BE2C (cell line): ENCODE measurements at regions not wholly inside any gene's neighbourhood (a gene's known extent, or its start where the extent isn't known, plus 50 kb on each side); places are given as distances from the start of the nearest gene placed in this dataset.

Experiments used
- DNase-seq: peaks from one replicate; pipeline ENCODE4 v3.0.0-alpha.2; 2020
- H3K27me3 ChIP-seq: fragments of 250-450 bp; sonication (Bioruptor Pico); 2 replicates; pipeline ENCODE4 v1.5.1; 2020; ENCODE audit warnings: mild to moderate bottlenecking
- H3K36me3 ChIP-seq: fragments of 250-450 bp; sonication (Bioruptor Pico); 2 replicates; pipeline ENCODE4 v1.5.1; 2020; ENCODE audit warnings: mild to moderate bottlenecking
- H3K4me1 ChIP-seq: fragments of 250-450 bp; sonication (Bioruptor Pico); 2 replicates; pipeline ENCODE4 v1.5.1; 2020
- H3K4me3 ChIP-seq: 2 replicates; pipeline ENCODE4 v1.5.1; 2011; ENCODE audit warnings: low read depth, low read length
- H3K9me3 ChIP-seq: fragments of 250-450 bp; sonication (Bioruptor Pico); 2 replicates; pipeline ENCODE4 v1.5.1; 2020
- TF ChIP-seq, protein P1 (sequence below): IDR thresholded peaks from 2 replicates; pipeline ENCODE4 v1.5.1; 2012; ENCODE audit warnings: mild to moderate bottlenecking, low read depth, low read length

DNA sequence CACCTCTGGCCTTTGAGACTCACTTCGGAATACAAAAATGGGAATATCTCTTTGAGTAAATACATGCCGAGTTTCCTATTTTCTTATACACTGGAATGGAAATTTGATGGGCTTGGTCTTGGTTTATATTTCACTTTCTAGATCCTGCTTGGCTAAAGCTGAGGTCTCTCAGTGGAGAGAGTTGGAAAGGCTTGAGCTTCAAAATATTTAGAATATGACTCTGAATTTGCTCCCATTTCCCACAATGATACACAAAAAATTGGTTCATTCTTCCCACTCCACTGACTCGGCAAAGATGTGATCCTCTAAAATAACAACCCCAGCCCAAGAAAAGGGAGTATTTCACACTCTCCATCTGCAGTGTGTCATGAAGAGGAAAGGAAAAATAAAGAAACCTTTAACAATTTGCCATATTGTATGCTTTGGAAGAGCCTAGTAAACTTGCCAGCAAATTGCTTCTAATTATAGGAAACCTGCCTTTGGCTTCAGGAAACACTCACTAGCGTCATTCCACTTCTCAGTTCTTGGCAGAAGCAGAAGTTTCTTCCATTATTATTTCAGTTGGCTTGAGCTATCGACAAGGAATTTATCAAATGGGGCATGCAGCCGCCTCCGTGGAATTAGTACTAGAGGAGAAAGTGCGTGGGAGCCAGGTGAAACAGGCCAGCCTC lies 302.9 kb downstream of the NSG2 start:
- TF ChIP-seq, protein P1, sequence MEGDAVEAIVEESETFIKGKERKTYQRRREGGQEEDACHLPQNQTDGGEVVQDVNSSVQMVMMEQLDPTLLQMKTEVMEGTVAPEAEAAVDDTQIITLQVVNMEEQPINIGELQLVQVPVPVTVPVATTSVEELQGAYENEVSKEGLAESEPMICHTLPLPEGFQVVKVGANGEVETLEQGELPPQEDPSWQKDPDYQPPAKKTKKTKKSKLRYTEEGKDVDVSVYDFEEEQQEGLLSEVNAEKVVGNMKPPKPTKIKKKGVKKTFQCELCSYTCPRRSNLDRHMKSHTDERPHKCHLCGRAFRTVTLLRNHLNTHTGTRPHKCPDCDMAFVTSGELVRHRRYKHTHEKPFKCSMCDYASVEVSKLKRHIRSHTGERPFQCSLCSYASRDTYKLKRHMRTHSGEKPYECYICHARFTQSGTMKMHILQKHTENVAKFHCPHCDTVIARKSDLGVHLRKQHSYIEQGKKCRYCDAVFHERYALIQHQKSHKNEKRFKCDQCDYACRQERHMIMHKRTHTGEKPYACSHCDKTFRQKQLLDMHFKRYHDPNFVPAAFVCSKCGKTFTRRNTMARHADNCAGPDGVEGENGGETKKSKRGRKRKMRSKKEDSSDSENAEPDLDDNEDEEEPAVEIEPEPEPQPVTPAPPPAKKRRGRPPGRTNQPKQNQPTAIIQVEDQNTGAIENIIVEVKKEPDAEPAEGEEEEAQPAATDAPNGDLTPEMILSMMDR, result no peak
- Histone ChIP-seq H3K36me3 (no peaks in the 10 kb centered on the region), H3K4me3 (no peak overlapping the region), H3K4me1 (no peaks in the 10 kb centered on the region), H3K9me3 (no peaks in the 10 kb centered on the region), H3K27me3 (no peaks in the 10 kb centered on the region)
- DNase-seq, result no peak

DNA sequence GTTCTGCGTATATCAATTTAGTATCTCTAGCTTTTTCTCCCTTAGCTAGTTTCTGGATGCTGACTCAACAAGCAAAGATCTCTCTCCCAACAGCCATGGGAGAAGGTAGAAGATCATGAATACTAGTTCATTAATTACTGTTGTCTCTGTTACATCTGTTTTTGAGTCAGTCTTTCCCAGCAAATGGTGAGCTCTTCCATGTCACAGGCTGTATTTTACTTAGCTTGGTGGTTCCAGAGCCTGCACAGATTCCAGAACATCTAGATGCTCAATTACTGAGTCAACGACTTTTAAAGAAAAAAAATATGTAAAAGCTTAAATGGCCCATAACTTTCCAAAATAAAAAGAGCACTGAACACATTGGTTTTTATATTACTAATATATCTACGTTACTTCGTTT lies 307.2 kb downstream of the NSG2 start:
- H3K36me3 ChIP-seq, result no peaks in the 10 kb centered on the region
- peaks cover 10% of the 10 kb centered on the region for H3K4me1 ChIP-seq
- H3K9me3 ChIP-seq, result no peaks in the 10 kb centered on the region
- TF ChIP-seq, protein P1, result no peak
- H3K27me3 ChIP-seq, result no peaks in the 10 kb centered on the region
- H3K4me3 ChIP-seq, result no peak overlapping the region
- DNase-seq, result no peak

DNA sequence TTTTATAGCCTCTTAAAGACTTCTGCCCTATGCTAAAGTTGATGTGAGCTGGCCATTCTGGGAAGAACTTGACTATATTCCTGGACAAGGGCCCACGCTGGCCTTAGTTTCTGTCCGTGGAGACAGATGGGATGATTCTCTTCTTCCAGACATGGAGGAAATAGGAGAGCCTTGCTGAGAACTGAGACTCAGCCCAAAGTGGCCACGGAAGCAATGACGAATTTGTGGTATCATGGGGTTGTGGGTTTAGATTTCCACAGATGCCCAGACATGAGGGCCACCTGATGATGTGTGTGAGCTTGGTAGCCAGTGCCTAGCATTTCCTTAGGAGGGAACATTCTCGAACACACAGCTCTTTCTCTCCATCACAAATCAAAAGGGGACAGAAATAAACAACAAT lies 309.1 kb downstream of the NSG2 start:
- DNase-seq, result no peak
- Histone ChIP-seq H3K27me3 (no peaks in the 10 kb centered on the region), H3K4me3 (no peak overlapping the region), H3K4me1 (peaks cover 10% of the 10 kb centered on the region), H3K9me3 (no peaks in the 10 kb centered on the region), H3K36me3 (no peaks in the 10 kb centered on the region)
- TF ChIP-seq, protein P1, result no peak

DNA sequence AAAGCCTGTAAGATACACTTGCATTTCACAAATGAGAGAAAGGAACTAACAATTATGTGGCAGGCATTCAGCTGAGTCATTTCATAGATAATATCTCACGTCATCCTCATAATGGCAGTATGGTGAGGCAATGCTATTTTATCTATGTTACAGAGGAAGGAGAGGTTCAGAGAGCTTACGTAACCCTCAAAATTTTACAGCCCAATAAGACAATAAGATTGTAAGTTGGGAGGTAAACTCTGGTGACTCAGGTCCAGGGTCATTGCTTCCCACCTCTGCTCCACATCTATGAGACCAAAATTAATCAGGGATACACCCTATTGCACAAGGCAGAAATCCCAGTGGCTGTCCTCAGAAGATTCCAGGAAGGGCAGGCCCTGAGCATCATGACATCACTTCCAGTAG lies 309.7 kb downstream of the NSG2 start:
- TF ChIP-seq, protein P1, result no peak
- peak; percentile 13 for DNase-seq
- no peaks in the 10 kb centered on the region for H3K27me3 ChIP-seq
- peaks cover 10% of the 10 kb centered on the region for H3K4me1 ChIP-seq
- no peaks in the 10 kb centered on the region for H3K36me3 ChIP-seq
- no peaks in the 10 kb centered on the region for H3K9me3 ChIP-seq
- H3K4me3 ChIP-seq, result no peak overlapping the region

DNA sequence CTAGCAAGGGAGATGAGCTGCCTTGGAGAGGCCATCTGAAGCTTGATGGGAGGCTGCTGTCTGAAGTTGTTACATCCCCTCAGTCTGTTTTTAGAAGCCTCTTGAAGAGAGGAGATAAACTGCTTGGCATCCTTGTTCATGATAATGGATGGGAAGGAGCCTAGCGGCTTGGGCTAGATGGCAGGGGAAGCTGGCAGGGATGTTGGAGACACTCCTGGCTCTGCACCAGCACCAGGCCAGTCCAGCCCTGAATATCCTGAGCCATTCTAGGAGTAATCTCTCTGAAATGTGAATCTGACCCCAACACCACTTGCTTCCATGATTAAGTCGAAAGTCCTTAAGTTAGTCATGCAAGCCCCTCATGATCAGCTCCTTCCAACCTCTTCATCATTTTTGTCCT lies 310.5 kb downstream of the NSG2 start:
- H3K36me3 ChIP-seq, result no peaks in the 10 kb centered on the region
- no peak for DNase-seq
- TF ChIP-seq, protein P1, result no peak

DNA sequence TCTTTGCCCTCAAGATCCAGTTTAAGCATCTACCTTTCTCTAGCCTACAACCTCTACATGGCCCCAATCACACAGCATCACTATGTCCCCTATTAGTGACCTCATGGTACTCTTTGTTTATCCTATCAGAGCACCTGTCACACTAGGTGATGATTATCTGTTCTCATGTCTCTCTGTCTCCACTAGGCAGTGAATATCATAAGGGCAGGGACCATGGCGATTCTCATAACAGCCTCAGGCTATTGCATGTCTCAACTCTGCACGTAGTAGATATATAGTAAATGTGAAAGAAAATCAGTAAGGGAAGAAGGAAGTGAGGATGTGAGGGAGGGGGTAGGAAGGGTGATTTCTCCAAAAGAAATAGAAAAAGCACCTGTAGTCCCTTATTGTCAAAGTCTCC lies 311.0 kb downstream of the NSG2 start:
- H3K27me3 ChIP-seq, result no peaks in the 10 kb centered on the region
- H3K4me3 ChIP-seq, result no peak overlapping the region
- no peaks in the 10 kb centered on the region; the same call in 1 of the 2 replicates for H3K9me3 ChIP-seq
- no peak for DNase-seq
- peaks cover 10% of the 10 kb centered on the region for H3K4me1 ChIP-seq
- H3K36me3 ChIP-seq, result no peaks in the 10 kb centered on the region
- TF ChIP-seq, protein P1, result no peak

More for the DNA sequence above, 310.5 kb downstream of the NSG2 start:
- no peak overlapping the region for H3K4me3 ChIP-seq
- no peaks in the 10 kb centered on the region for H3K27me3 ChIP-seq
- peaks cover 10% of the 10 kb centered on the region for H3K4me1 ChIP-seq
- H3K9me3 ChIP-seq, result no peaks in the 10 kb centered on the region
